NCI-H524 treated with DMSO at 0.1 percent for 48 hours (cell line): ENCODE measurements at regions not wholly inside any gene's neighbourhood (a gene's known extent, or its start where the extent isn't known, plus 50 kb on each side); places are given as distances from the start of the nearest gene placed in this dataset.
"Not testable (repeated sequence)": the region's sequence is repeated elsewhere in the genome, so short reads cannot be mapped to it uniquely, and the experiment has no call there.

ENCODE experiments used
- DNase-seq: peaks from one replicate; lab custom pipeline; 2025; lab: John Stamatoyannopoulos, UW

DNA sequence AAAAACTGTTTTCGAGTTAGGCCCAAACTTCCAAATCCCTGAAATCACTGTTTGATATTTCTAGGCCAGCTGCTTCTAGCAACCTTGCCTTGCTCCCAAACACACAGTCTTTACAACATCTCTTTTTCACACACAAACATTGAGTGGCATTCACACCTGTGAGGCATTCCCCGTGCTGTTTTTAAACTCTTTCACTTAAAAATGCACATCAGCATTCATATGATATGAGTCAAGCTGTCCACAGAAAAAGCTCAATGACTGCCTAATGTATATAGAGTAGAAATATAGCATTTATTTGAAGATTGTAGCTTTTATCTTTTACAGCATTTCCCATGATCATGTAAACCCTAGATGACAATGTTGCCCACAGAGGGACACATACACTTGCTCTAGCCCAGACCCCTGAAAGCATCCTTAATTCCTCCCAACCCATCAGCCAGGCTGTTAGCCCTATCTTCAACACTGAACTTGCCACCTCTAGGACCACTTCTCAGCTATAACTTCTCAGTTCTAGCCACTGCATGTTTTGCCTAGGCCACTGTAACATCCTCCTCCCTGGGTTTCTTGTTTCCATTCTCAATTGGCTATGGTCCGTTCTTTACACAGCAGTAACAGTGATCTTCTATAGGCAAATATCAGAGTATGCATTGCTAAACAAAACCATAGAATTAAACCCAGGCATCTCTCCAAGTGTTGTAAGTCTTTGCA, 782.6 kb downstream of the DIPK2A start:
- no peak for DNase-seq

DNA sequence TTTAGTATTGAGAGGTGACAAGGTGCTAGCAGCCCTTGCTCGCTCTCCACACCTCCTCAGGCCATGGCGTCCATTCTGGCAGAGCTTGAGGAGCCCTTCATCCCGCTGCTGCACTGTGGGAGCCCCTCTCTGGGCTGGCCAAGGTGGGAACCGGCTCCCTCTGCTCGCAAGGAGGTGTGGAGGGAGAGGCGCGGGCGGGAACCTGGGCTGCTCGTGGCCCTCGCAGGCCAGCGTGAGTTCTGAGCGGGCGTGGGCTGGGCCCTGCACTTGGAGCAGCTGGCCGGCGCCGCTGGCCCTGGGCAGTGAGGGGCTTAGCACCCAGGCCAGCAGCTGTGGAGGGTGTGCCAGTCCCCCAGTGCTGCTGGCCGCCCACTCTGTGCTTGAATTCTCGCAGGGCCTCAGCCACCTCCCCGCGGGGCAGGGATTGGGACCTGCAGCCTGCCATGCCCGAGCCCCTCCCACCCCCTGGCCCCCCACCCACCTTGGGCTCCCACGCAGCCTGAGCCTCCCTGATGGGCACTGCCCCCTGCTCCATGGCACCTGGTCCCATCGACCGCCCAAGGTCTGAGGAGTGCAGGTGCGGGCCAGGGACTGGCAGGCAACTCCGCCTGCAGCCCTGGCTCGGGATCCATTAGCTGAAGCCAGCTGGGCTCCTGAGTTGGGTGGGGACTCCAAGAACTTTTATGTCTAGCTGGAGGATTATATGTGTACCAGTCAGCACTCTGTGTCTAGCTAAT, 785.2 kb downstream of the DIPK2A start:
- no peak for DNase-seq

- DNase-seq, result no peak
Observed at GRCh38 chr3:144760831-144761230, 789.2 kb downstream of the DIPK2A start.

DNA sequence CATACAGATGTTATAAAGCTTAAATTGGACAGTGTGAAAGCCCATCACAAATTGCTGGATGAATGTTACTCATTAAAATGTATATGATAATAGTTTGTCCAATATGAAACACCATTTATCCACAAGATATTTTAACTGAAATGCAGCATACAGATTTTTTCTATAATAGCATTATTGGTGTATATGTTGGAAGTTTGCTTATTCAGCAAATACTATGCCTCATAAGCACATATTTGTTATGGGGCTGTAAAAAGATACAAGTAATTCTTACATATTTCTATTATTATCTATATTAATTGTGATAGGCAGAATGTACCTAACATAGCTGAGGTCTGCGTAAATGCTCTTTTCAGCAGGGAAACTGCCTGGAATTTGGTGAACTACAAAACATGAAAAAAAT, 790.5 kb downstream of the DIPK2A start:
- DNase-seq, result no peak

DNA sequence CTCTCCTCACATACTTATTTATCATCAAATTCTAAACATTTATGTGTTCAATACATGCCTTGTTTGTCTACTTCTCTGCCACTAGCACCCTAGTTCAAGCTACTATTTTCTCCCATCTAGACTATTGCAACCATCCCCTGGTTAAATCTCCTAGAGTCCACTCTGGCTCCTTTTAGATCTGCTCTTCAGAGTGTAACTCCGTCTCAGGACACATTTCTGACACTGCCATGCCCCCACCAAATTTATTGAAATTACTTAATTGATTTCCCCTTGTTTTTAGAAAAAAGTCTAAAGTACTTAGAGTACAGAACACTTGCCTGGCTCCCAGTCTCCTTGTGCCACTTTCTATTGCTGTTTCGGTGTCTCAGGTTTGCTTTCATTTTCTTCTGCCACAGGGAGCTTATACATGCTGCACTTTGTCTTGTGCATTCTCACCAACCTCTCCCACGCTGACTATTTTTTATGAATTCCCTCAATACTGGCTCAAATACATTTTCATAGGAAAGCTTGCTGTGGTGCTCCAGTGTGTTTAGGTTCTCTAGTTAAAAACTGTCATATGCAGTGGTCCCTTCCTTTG, 792.3 kb downstream of the DIPK2A start:
- DNase-seq, result no peak

DNA sequence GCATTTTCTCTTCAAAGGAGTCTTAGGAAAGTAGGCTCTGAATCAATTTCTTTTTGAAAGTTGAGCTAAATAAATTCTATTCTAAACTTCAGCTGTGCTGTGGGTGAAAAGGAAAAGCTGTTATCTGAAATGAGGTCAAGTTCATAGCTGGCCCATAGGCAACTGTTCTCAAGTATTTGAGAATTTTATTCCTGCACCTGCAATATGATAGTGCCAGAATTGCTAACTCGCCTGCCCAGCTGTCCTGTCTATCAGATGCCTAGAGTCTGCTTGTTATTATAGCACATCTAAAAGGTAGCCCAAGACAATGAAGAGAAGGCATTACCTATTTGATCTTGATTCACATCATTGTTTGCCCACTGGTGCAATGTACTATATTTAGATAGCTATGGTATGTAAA, 798.7 kb downstream of the DIPK2A start:
- DNase-seq, result peak; percentile 36

DNA sequence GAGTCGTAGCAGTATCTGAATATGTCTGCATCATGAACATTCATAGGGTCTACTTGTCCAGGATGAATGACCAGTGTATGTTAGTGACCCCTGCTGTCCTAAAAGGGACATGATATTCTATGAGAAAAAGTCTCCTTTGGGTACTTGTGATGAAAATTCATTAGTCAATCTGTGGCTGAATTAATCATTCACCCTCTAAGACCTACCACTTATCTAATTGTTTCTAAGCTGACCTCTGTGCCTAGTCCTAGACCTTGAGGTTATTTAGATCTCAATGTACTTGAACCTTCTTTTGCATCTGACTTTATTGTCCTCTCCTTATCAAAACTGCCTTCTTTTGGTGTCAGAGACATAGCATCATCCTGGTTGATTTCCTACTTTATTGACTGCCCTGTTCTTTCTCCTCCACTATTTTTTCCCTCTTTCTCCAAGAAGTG, 799.3 kb downstream of the DIPK2A start:
- DNase-seq, result no peak

DNA sequence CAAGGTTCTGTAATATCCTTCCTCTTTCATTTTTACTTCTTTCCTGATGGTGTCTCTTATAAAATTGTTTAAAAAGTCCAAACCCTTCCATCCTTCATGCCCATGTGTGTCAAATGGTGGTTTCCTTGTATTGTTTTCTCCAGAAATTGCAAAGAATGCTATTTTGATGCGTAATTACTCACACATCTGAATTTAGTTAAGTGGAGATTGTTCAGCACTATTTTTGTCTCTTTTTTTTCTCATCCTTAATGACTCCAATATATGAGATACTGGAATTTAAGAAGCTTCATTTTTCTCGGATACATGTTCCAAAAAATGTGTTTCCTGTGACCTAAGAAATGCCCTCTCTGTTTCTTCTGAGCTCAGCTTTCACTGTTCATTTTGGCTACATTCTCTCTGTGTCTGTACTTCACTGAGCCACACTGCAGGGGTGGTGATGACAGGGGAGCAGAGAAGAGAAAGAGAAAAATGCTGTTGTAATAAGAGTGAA, 799.8 kb downstream of the DIPK2A start:
- DNase-seq, result no peak

DNA sequence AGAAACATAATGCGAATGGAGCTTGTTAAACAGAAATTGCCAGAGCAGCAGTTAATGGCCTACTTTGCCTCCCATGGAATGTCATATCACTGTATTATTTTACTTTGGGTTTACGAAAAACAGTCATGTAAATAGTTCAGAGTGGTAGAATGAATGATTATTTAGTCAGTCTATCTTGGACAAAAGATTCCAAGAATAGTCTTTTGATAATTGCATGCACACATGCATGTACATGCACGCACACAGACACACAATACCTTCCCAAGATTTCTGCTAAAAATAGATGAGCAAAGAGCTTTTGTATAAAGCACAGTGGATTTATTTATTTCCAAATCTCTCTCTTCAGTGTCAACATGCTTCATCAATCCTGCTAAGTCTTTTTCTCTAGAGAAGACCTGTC, 800.7 kb downstream of the DIPK2A start:
- DNase-seq, result no peak

- DNase-seq, result no peak
Observed at GRCh38 chr3:144773350-144773749, 801.7 kb downstream of the DIPK2A start.

DNA sequence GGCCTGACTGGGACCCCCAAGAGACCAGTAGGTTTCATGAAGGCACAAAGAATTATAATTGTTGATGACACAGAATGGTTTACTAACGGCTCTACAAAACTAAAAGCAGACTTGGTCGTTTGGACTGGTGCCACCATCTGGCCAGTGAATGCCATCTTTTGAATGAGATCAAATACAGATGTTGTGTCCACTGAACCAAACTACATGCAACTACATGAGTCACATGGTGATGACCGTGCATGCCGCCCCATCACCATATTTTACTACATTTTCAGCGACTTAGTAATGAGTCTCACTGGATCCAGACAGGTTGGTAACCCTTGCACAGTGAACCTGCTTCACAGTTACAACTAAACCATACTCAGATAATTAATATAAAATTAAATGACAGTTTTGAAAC, 803.3 kb downstream of the DIPK2A start:
- no peak for DNase-seq

DNA sequence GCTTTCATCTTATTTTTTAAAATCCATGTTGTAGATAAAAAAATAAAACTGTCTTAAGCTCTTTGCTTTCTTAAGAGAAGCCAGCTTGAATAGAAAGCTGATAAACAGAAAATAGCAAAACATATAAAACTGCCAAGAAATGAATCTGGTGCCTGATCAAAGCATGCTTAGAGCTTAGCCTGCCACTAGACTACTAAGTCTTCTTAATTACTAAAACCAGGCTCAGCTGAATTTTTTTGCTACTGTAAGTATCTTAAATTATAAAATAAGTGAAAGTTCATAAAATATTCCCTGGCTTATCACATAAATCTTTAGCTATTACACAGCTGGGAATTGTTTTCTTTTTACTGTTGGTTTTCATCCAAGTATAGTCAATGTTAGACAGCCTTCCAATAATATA, 803.9 kb downstream of the DIPK2A start:
- no peak for DNase-seq

DNA sequence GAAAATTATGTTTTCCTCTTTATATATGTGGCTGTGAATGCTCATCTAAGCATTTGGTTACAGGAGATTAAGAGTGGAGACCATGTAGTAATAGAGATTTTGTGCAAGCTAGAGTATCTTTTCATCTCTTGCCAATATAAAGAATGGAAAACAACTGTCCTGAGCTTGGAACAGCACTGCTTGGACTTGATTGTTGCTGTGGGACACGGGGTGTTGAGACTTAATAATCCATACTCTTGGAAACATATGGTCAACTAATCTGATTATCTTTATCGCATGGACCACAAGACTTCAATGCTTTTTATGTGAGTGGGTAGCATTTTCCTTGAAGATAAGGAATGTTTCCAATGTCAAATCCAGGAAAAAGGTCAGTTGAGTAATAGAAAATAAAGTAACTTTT, 806.3 kb downstream of the DIPK2A start:
- DNase-seq, result peak; percentile 82

- DNase-seq, result no peak
Observed at GRCh38 chr3:144791034-144791433, 819.4 kb downstream of the DIPK2A start.

DNA sequence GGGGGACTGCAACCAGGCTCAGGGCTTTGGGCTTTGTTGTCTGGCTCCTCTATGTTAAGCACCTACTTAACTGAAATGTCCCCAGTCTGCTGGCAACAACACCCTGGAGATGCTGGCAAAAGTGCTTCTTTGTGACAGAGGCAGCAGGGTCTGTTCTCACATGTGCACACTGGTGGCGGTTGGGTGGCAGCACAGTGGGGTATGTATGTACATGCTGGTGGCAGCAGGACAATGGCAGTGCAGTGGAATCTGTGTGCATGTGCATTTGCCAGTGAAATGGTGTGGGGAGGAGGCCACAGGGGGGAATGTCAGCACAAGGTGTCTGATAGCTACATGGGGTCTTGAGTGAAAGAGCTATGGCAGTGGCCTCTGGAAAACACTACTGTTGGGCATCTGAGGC, 830.3 kb downstream of the DIPK2A start:
- DNase-seq, result no peak

DNA sequence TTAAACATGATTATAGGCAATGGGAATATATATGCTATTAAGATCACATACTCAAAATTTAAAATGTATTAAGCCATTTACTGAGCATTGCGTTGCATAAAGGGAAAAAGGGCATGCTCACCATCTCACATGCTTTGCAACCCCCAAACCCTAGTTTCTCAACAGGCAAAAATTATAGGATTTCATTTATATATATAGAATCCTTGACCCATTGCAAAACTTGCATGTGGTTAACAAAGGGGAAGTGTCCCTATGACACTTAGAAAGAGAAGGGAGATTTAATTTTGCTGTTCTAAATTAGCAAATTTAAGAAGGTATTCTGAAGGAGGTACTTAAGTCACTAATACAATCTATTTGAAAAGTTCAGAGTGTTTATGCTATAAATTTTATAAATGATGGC, 837.8 kb downstream of the DIPK2A start:
- DNase-seq, result no peak

GRCh38 chr3:144810160-144810559, 838.5 kb downstream of the DIPK2A start:
- DNase-seq, result no peak

- DNase-seq, result no peak
Observed at GRCh38 chr3:144815655-144816054, 844.0 kb downstream of the DIPK2A start.

- DNase-seq, result no peak
Observed at GRCh38 chr3:144816323-144816722, 844.7 kb downstream of the DIPK2A start.

DNA sequence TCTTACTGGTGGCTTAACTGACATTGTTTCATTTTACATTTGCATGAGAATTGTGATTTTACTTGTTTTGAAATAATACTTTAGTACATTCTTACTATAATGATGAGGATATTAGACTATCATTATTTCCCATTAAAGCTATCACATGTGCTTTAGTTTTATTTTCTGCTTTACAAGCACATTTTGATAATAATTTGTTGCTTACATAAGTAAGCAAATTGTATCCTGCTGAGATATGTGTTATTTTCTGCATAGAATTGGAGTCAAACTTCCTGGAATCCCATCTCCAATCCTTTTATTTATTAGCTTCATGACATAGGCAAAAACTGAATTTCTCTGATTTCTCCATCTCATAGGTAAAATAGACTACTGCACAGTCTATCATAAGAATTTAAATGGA, 847.4 kb downstream of the DIPK2A start:
- DNase-seq, result no peak

DNA sequence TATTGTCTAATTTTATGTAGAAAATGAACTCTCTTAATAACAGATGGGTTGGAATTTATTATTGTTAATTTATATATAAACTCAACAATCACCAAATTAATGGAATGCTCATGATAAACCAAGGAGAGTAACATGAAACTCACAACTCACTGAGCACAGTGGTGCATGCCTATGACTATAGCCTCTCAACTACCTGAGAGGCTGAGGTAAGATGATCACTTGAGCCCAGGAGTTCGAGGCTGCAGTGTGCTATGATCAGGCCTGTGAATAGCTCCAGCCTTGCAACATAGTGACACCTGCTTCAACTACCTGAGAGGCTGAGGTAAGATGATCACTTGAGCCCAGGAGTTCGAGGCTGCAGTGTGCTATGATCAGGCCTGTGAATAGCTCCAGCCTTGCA, 848.6 kb downstream of the DIPK2A start:
- not testable (repeated sequence) for DNase-seq

- DNase-seq, result no peak
Observed at GRCh38 chr3:144820726-144821125, 849.1 kb downstream of the DIPK2A start.

DNA sequence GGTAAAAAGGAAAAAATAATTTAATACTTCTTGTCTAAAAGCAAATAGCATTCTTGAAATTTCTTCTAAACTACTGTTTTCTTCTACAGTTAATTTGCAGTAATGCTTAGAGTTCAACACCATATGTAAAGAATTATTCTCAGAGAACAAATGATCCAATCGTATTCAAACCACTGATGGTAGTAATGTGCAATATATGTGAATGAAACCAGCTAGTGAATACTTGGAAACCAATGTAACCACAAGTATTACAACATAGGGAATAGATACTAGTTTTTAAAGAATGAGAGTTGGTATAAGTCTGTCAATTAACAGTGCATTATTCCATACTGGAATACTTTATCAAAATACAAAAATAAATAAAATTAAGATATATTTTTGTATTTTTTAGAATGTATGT, 850.0 kb downstream of the DIPK2A start:
- no peak for DNase-seq
